ENCODE measurements at regions not wholly inside any gene's neighbourhood (a gene's known extent, or its start where the extent isn't known, plus 50 kb on each side); places are given as distances from the start of the nearest gene placed in this dataset.

GRCh38 chrX:67384403-67384802 lies 159.4 kb upstream of the AR start:
- peaks cover 2% of the 10 kb centered on the region for H3K9me3 Mint-ChIP-seq
- ChIA-PET POLR2A (no interaction called here), CTCF (no interaction called here)
- no peak for TF ChIP-seq CTCF (IDR thresholded peaks at IDR 0.05)
- ATAC-seq (no peak), DNase-seq (no peak)
- H3K36me3 Mint-ChIP-seq (ENCODE audit: low read depth), result no peaks in the 10 kb centered on the region
- H3K4me1 Mint-ChIP-seq (ENCODE audit: low read depth), result no peaks in the 10 kb centered on the region
- no peaks in the 10 kb centered on the region for H3K27me3 Mint-ChIP-seq
- no peak overlapping the region for H3K4me3 Mint-ChIP-seq
- intact Hi-C loops (cut with micrococcal nuclease), result no loop called here
- no peak overlapping the region for H3K27ac Mint-ChIP-seq

- no peak overlapping the region for H3K4me3 Mint-ChIP-seq
- no peak overlapping the region for H3K27ac Mint-ChIP-seq
- CTCF ChIA-PET, result no interaction called here
- POLR2A ChIA-PET, result no interaction called here
- no peak for TF ChIP-seq CTCF (IDR thresholded peaks at IDR 0.05)
- no peaks in the 10 kb centered on the region for H3K27me3 Mint-ChIP-seq
- no peaks in the 10 kb centered on the region for H3K36me3 Mint-ChIP-seq (ENCODE audit: low read depth)
- no peaks in the 10 kb centered on the region for H3K4me1 Mint-ChIP-seq (ENCODE audit: low read depth)
- ATAC-seq (no peak), DNase-seq (no peak)
- H3K9me3 Mint-ChIP-seq, result peaks cover 3% of the 10 kb centered on the region
- intact Hi-C loops (cut with micrococcal nuclease), result no loop called here
These were observed 135.3 kb upstream of the AR start for GRCh38 chrX:67408423-67409079.

- ChIA-PET CTCF (no interaction called here), POLR2A (no interaction called here)
- no peaks in the 10 kb centered on the region for H3K4me1 Mint-ChIP-seq (ENCODE audit: low read depth)
- no peaks in the 10 kb centered on the region for H3K36me3 Mint-ChIP-seq (ENCODE audit: low read depth)
- DNase-seq (no peak), ATAC-seq (no peak)
- no peaks in the 10 kb centered on the region for H3K9me3 Mint-ChIP-seq
- intact Hi-C loops (cut with micrococcal nuclease), result no loop called here
- no peak for TF ChIP-seq CTCF (IDR thresholded peaks at IDR 0.05)
- no peak overlapping the region for H3K27ac Mint-ChIP-seq
- H3K4me3 Mint-ChIP-seq, result no peak overlapping the region
- no peaks in the 10 kb centered on the region for H3K27me3 Mint-ChIP-seq
These were observed 127.9 kb upstream of the AR start for GRCh38 chrX:67415937-67416336.

- no peak overlapping the region for H3K27ac Mint-ChIP-seq
- TF ChIP-seq CTCF (IDR thresholded peaks at IDR 0.05), result no peak
- POLR2A ChIA-PET, result no interaction called here
- CTCF ChIA-PET, result no interaction called here
- H3K27me3 Mint-ChIP-seq, result no peaks in the 10 kb centered on the region
- H3K36me3 Mint-ChIP-seq (ENCODE audit: low read depth), result no peaks in the 10 kb centered on the region
- no peak overlapping the region for H3K4me3 Mint-ChIP-seq
- no peak for ATAC-seq
- intact Hi-C loops (cut with micrococcal nuclease), result no loop called here
- H3K4me1 Mint-ChIP-seq (ENCODE audit: low read depth), result no peaks in the 10 kb centered on the region
- no peak for DNase-seq
- H3K9me3 Mint-ChIP-seq, result peaks cover 2% of the 10 kb centered on the region
These were observed 116.9 kb upstream of the AR start for GRCh38 chrX:67426946-67427345.

DNA sequence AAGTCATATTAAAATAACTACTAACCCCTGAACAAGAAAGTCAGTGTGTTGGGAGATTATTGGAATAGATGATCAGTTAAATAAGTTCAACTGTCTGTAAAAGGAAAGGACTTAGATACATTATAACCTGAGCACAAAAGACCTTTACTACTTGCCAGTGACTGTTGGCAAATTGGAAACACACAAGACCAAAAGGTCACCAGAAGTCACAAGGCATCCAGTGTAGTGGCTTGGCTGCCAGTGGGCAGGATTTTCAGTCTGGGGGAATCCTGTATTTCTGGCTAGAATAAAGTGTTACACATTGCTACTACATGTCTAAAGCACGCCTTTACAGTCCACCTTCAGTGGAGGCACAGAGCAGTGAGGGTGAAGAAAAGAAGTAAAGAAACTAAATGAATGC lies 108.3 kb upstream of the AR start:
- TF ChIP-seq CTCF (IDR thresholded peaks at IDR 0.05), result no peak
- no peak for ATAC-seq
- POLR2A ChIA-PET, result no interaction called here

More for the DNA sequence above, 108.3 kb upstream of the AR start:
- no peak overlapping the region for H3K27ac Mint-ChIP-seq
- H3K27me3 Mint-ChIP-seq, result no peaks in the 10 kb centered on the region
- intact Hi-C loops (cut with micrococcal nuclease), result no loop called here
- H3K4me1 Mint-ChIP-seq (ENCODE audit: low read depth), result no peaks in the 10 kb centered on the region
- CTCF ChIA-PET, result no interaction called here
- H3K4me3 Mint-ChIP-seq, result no peak overlapping the region
- no peak for DNase-seq
- peaks cover 4% of the 10 kb centered on the region for H3K9me3 Mint-ChIP-seq
- no peaks in the 10 kb centered on the region for H3K36me3 Mint-ChIP-seq (ENCODE audit: low read depth)
